ENCODE measurements at regions not wholly inside any gene's neighbourhood (a gene's known extent, or its start where the extent isn't known, plus 50 kb on each side); places are given as distances from the start of the nearest gene placed in this dataset.

DNA sequence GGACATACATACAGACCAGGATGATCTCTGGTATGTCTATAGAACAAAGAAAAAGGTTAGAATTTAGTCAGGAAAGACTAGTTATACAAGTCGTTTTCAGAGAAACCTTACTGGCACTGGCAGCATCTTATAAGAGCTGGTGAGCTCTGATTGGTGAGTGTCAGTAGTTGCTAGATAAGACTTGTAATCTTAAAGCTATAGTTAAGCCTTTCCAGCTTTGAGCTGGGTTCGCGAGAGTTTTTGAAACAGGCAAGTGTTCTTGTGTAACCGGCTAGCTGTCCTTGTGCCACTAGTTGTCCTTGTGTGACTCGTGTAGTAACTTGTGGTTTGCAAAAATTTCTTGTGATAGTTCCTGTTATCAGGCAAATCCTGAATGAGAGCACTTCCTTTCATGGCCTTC is 740.9 kb downstream of the GALC start:
- no peak overlapping the region for H3K4me2 ChIP-seq (ENCODE audit: low read length)
- no peaks in the 10 kb centered on the region for H3F3A ChIP-seq (ENCODE audit: insufficient read depth, low read length, poor library complexity, severe bottlenecking)
- no peaks in the 10 kb centered on the region for H3K9me3 ChIP-seq (ENCODE audit: low read length)
- no peaks in the 10 kb centered on the region for H3K36me3 ChIP-seq (ENCODE audit: insufficient read depth, low read length)
- peaks cover 3% of the 10 kb centered on the region for H3K27me3 ChIP-seq (ENCODE audit: insufficient read depth, low read depth, low read length)
- TF ChIP-seq TAF1 (IDR thresholded peaks at IDR 0.05; ENCODE audit: low read depth) = no peak
- H3K9me2 ChIP-seq (ENCODE audit: insufficient read depth, low read length) = no peaks in the 10 kb centered on the region
- H3K27ac ChIP-seq (ENCODE audit: low read length) = no peak overlapping the region
- H3K79me2 ChIP-seq (replicated peaks; ENCODE audit: insufficient read depth, low read length) = no peaks in the 10 kb centered on the region
- H4K20me1 ChIP-seq (ENCODE audit: insufficient read depth) = no peaks in the 10 kb centered on the region
- no peak overlapping the region for H3K9ac ChIP-seq (ENCODE audit: low read length)
- no peak overlapping the region for H3K4me3 ChIP-seq (ENCODE audit: low read length)
- H2AFZ ChIP-seq (ENCODE audit: low read depth, low read length) = no peak overlapping the region

DNA sequence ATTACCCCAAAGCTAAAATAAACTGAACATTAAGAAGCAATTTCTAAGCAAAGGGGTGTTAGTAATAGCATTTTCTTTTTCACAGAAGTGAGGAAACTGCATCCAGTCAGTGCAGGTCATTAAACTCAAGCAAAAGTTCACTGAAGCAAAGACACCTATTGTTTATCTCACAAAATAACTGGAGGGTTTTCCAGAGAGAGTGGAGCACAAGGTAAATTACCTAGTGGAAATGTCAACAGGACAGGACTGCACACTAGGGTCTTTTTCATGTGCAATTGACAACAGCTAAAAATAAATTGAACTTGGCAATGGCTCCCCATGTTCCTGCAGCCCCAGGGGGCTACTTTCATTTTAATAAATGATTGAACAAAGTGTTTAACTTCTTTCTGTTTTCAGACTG is 742.0 kb downstream of the GALC start:
- no peak overlapping the region for H3K4me3 ChIP-seq (ENCODE audit: low read length)
- H3K79me2 ChIP-seq (replicated peaks; ENCODE audit: insufficient read depth, low read length) = no peaks in the 10 kb centered on the region
- H3K27me3 ChIP-seq (ENCODE audit: insufficient read depth, low read depth, low read length) = peaks cover 3% of the 10 kb centered on the region
- H3K9me2 ChIP-seq (ENCODE audit: insufficient read depth, low read length) = no peaks in the 10 kb centered on the region
- no peak overlapping the region for H2AFZ ChIP-seq (ENCODE audit: low read depth, low read length)
- no peak overlapping the region for H3K27ac ChIP-seq (ENCODE audit: low read length)
- no peak overlapping the region for H3K4me2 ChIP-seq (ENCODE audit: low read length)
- no peaks in the 10 kb centered on the region for H3K9me3 ChIP-seq (ENCODE audit: low read length)
- H3F3A ChIP-seq (ENCODE audit: insufficient read depth, low read length, poor library complexity, severe bottlenecking) = no peaks in the 10 kb centered on the region
- H4K20me1 ChIP-seq (ENCODE audit: insufficient read depth) = no peaks in the 10 kb centered on the region
- TF ChIP-seq MXI1 (conservative IDR thresholded peaks at IDR 0.05; ENCODE audit: poor library complexity, severe bottlenecking) (no peak), EZH2 (IDR thresholded peaks at IDR 0.05; ENCODE audit: borderline replicate concordance, insufficient read depth, low read length, poor library complexity, severe bottlenecking) (no peak), TAF1 (IDR thresholded peaks at IDR 0.05; ENCODE audit: low read depth) (no peak), SMC3 (conservative IDR thresholded peaks at IDR 0.05; ENCODE audit: poor library complexity) (no peak), EP300 (conservative IDR thresholded peaks at IDR 0.05; ENCODE audit: poor library complexity, severe bottlenecking) (no peak), RAD21 (conservative IDR thresholded peaks at IDR 0.05) (no peak), POLR2AphosphoS5 (IDR thresholded peaks at IDR 0.05) (no peak)
- TF ChIP-seq, protein P1, sequence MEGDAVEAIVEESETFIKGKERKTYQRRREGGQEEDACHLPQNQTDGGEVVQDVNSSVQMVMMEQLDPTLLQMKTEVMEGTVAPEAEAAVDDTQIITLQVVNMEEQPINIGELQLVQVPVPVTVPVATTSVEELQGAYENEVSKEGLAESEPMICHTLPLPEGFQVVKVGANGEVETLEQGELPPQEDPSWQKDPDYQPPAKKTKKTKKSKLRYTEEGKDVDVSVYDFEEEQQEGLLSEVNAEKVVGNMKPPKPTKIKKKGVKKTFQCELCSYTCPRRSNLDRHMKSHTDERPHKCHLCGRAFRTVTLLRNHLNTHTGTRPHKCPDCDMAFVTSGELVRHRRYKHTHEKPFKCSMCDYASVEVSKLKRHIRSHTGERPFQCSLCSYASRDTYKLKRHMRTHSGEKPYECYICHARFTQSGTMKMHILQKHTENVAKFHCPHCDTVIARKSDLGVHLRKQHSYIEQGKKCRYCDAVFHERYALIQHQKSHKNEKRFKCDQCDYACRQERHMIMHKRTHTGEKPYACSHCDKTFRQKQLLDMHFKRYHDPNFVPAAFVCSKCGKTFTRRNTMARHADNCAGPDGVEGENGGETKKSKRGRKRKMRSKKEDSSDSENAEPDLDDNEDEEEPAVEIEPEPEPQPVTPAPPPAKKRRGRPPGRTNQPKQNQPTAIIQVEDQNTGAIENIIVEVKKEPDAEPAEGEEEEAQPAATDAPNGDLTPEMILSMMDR (IDR thresholded peaks at IDR 0.05; ENCODE audit: poor library complexity, severe bottlenecking) = no peak
- TF ChIP-seq, protein P2, sequence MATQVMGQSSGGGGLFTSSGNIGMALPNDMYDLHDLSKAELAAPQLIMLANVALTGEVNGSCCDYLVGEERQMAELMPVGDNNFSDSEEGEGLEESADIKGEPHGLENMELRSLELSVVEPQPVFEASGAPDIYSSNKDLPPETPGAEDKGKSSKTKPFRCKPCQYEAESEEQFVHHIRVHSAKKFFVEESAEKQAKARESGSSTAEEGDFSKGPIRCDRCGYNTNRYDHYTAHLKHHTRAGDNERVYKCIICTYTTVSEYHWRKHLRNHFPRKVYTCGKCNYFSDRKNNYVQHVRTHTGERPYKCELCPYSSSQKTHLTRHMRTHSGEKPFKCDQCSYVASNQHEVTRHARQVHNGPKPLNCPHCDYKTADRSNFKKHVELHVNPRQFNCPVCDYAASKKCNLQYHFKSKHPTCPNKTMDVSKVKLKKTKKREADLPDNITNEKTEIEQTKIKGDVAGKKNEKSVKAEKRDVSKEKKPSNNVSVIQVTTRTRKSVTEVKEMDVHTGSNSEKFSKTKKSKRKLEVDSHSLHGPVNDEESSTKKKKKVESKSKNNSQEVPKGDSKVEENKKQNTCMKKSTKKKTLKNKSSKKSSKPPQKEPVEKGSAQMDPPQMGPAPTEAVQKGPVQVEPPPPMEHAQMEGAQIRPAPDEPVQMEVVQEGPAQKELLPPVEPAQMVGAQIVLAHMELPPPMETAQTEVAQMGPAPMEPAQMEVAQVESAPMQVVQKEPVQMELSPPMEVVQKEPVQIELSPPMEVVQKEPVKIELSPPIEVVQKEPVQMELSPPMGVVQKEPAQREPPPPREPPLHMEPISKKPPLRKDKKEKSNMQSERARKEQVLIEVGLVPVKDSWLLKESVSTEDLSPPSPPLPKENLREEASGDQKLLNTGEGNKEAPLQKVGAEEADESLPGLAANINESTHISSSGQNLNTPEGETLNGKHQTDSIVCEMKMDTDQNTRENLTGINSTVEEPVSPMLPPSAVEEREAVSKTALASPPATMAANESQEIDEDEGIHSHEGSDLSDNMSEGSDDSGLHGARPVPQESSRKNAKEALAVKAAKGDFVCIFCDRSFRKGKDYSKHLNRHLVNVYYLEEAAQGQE (IDR thresholded peaks at IDR 0.05; ENCODE audit: borderline replicate concordance) = no peak
- no peaks in the 10 kb centered on the region for H3K36me3 ChIP-seq (ENCODE audit: insufficient read depth, low read length)
- no peak overlapping the region for H3K9ac ChIP-seq (ENCODE audit: low read length)
